ENCODE measurements at regions not wholly inside any gene's neighbourhood (a gene's known extent, or its start where the extent isn't known, plus 50 kb on each side); places are given as distances from the start of the nearest gene placed in this dataset.

GRCh38 chr2:96438589-96438988 lies 66.6 kb downstream of the NEURL3 start:
- H3K9me3 ChIP-seq (ENCODE audit: insufficient read depth, low read depth, low read length) = peaks cover 19% of the 10 kb centered on the region
- peaks cover 6% of the 10 kb centered on the region; the same call in 1 of the 2 replicates for H3K36me3 ChIP-seq (ENCODE audit: insufficient read depth, low read depth, low read length)
- H3K27me3 ChIP-seq (ENCODE audit: insufficient read depth, low read length) = no peaks in the 10 kb centered on the region
- H3K27ac ChIP-seq (ENCODE audit: low read length) = no peak overlapping the region
- no peak overlapping the region for H3K4me3 ChIP-seq (ENCODE audit: low read length)
- H3K9ac ChIP-seq (ENCODE audit: low read depth, low read length) = no peak overlapping the region
- peaks cover 16% of the 10 kb centered on the region; the same call in 1 of the 2 replicates for H3K4me1 ChIP-seq (ENCODE audit: insufficient read depth, low read length)

- Histone ChIP-seq H3K9me3 (ENCODE audit: insufficient read depth, low read depth, low read length) (peaks cover 19% of the 10 kb centered on the region), H3K27ac (ENCODE audit: low read length) (no peak overlapping the region), H3K4me1 (ENCODE audit: insufficient read depth, low read length) (peaks cover 16% of the 10 kb centered on the region; the same call in 1 of the 2 replicates), H3K4me3 (ENCODE audit: low read length) (peak overlapping the region; percentile 3; the same call in 1 of the 2 replicates), H3K9ac (ENCODE audit: low read depth, low read length) (no peak overlapping the region), H3K36me3 (ENCODE audit: insufficient read depth, low read depth, low read length) (peaks cover 6% of the 10 kb centered on the region; the same call in 1 of the 2 replicates), H3K27me3 (ENCODE audit: insufficient read depth, low read length) (no peaks in the 10 kb centered on the region)
Observed at GRCh38 chr2:96437512-96437911, 67.6 kb downstream of the NEURL3 start.

GRCh38 chr2:96436961-96437360 lies 68.2 kb downstream of the NEURL3 start:
- H3K4me3 ChIP-seq (ENCODE audit: low read length) = peak overlapping the region; percentile 3; the same call in 1 of the 2 replicates
- H3K9me3 ChIP-seq (ENCODE audit: insufficient read depth, low read depth, low read length) = peaks cover 19% of the 10 kb centered on the region
- peaks cover 16% of the 10 kb centered on the region; the same call in 1 of the 2 replicates for H3K4me1 ChIP-seq (ENCODE audit: insufficient read depth, low read length)
- no peak overlapping the region for H3K9ac ChIP-seq (ENCODE audit: low read depth, low read length)
- H3K36me3 ChIP-seq (ENCODE audit: insufficient read depth, low read depth, low read length) = peaks cover 6% of the 10 kb centered on the region; the same call in 1 of the 2 replicates
- no peaks in the 10 kb centered on the region for H3K27me3 ChIP-seq (ENCODE audit: insufficient read depth, low read length)
- H3K27ac ChIP-seq (ENCODE audit: low read length) = no peak overlapping the region

- Histone ChIP-seq H3K4me1 (ENCODE audit: insufficient read depth, low read length) (peaks cover 16% of the 10 kb centered on the region; the same call in 1 of the 2 replicates), H3K27me3 (ENCODE audit: insufficient read depth, low read length) (no peaks in the 10 kb centered on the region), H3K9ac (ENCODE audit: low read depth, low read length) (no peak overlapping the region), H3K27ac (ENCODE audit: low read length) (no peak overlapping the region), H3K36me3 (ENCODE audit: insufficient read depth, low read depth, low read length) (peaks cover 6% of the 10 kb centered on the region; the same call in 1 of the 2 replicates), H3K4me3 (ENCODE audit: low read length) (peak overlapping the region; percentile 3; the same call in 1 of the 2 replicates), H3K9me3 (ENCODE audit: insufficient read depth, low read depth, low read length) (peaks cover 19% of the 10 kb centered on the region)
Observed at GRCh38 chr2:96436416-96436815, 68.7 kb downstream of the NEURL3 start.

GRCh38 chr2:96431319-96431718 lies 73.8 kb downstream of the NEURL3 start:
- no peak overlapping the region for H3K4me3 ChIP-seq (ENCODE audit: low read length)
- no peak overlapping the region for H3K9ac ChIP-seq (ENCODE audit: low read depth, low read length)
- no peak overlapping the region for H3K27ac ChIP-seq (ENCODE audit: low read length)
- no peaks in the 10 kb centered on the region for H3K27me3 ChIP-seq (ENCODE audit: insufficient read depth, low read length)
- no peaks in the 10 kb centered on the region for H3K36me3 ChIP-seq (ENCODE audit: insufficient read depth, low read depth, low read length)
- no peaks in the 10 kb centered on the region; the same call in 1 of the 2 replicates for H3K9me3 ChIP-seq (ENCODE audit: insufficient read depth, low read depth, low read length)
- H3K4me1 ChIP-seq (ENCODE audit: insufficient read depth, low read length) = peaks cover 6% of the 10 kb centered on the region; the same call in 1 of the 2 replicates

- no peak overlapping the region for H3K9ac ChIP-seq (ENCODE audit: low read depth, low read length)
- no peaks in the 10 kb centered on the region for H3K27me3 ChIP-seq (ENCODE audit: insufficient read depth, low read length)
- H3K27ac ChIP-seq (ENCODE audit: low read length) = no peak overlapping the region
- H3K9me3 ChIP-seq (ENCODE audit: insufficient read depth, low read depth, low read length) = no peaks in the 10 kb centered on the region; the same call in 1 of the 2 replicates
- no peaks in the 10 kb centered on the region for H3K36me3 ChIP-seq (ENCODE audit: insufficient read depth, low read depth, low read length)
- no peaks in the 10 kb centered on the region; the same call in 1 of the 2 replicates for H3K4me1 ChIP-seq (ENCODE audit: insufficient read depth, low read length)
- no peak overlapping the region for H3K4me3 ChIP-seq (ENCODE audit: low read length)
Observed at GRCh38 chr2:96430394-96430988, 74.7 kb downstream of the NEURL3 start.

- H3K9ac ChIP-seq (ENCODE audit: low read depth, low read length) = no peak overlapping the region
- no peaks in the 10 kb centered on the region for H3K36me3 ChIP-seq (ENCODE audit: insufficient read depth, low read depth, low read length)
- no peak overlapping the region for H3K4me3 ChIP-seq (ENCODE audit: low read length)
- no peaks in the 10 kb centered on the region; the same call in 1 of the 2 replicates for H3K9me3 ChIP-seq (ENCODE audit: insufficient read depth, low read depth, low read length)
- no peak overlapping the region for H3K27ac ChIP-seq (ENCODE audit: low read length)
- no peaks in the 10 kb centered on the region for H3K4me1 ChIP-seq (ENCODE audit: insufficient read depth, low read length)
- H3K27me3 ChIP-seq (ENCODE audit: insufficient read depth, low read length) = no peaks in the 10 kb centered on the region
Observed at GRCh38 chr2:96427917-96428316, 77.2 kb downstream of the NEURL3 start.

GRCh38 chr2:96427169-96427568 lies 78.0 kb downstream of the NEURL3 start:
- no peaks in the 10 kb centered on the region for H3K36me3 ChIP-seq (ENCODE audit: insufficient read depth, low read depth, low read length)
- no peaks in the 10 kb centered on the region for H3K4me1 ChIP-seq (ENCODE audit: insufficient read depth, low read length)
- no peak overlapping the region for H3K4me3 ChIP-seq (ENCODE audit: low read length)
- H3K27ac ChIP-seq (ENCODE audit: low read length) = no peak overlapping the region
- no peak overlapping the region for H3K9ac ChIP-seq (ENCODE audit: low read depth, low read length)
- no peaks in the 10 kb centered on the region for H3K27me3 ChIP-seq (ENCODE audit: insufficient read depth, low read length)
- no peaks in the 10 kb centered on the region; the same call in 1 of the 2 replicates for H3K9me3 ChIP-seq (ENCODE audit: insufficient read depth, low read depth, low read length)

- H3K4me1 ChIP-seq (ENCODE audit: insufficient read depth, low read length) = no peaks in the 10 kb centered on the region
- no peak overlapping the region for H3K9ac ChIP-seq (ENCODE audit: low read depth, low read length)
- no peaks in the 10 kb centered on the region; the same call in 1 of the 2 replicates for H3K9me3 ChIP-seq (ENCODE audit: insufficient read depth, low read depth, low read length)
- H3K4me3 ChIP-seq (ENCODE audit: low read length) = no peak overlapping the region
- no peak overlapping the region for H3K27ac ChIP-seq (ENCODE audit: low read length)
- no peaks in the 10 kb centered on the region for H3K36me3 ChIP-seq (ENCODE audit: insufficient read depth, low read depth, low read length)
- no peaks in the 10 kb centered on the region for H3K27me3 ChIP-seq (ENCODE audit: insufficient read depth, low read length)
Observed at GRCh38 chr2:96423828-96424227, 81.3 kb downstream of the NEURL3 start.
